22Rv1 (cell line): ENCODE measurements at regions not wholly inside any gene's neighbourhood (a gene's known extent, or its start where the extent isn't known, plus 50 kb on each side); places are given as distances from the start of the nearest gene placed in this dataset.

Source experiments
- ZFX ChIP-seq: fragments of 450-650 bp; IDR thresholded peaks from 2 replicates; pipeline ENCODE4 v1.6.1; 2017; ENCODE audit warnings: antibody characterized with exemption, borderline replicate concordance
- TF ChIP-seq, protein P1 (sequence below): fragments of 450-650 bp; IDR thresholded peaks from 2 replicates; pipeline ENCODE4 v1.5.1; 2017; ENCODE audit warnings: mild to moderate bottlenecking

DNA sequence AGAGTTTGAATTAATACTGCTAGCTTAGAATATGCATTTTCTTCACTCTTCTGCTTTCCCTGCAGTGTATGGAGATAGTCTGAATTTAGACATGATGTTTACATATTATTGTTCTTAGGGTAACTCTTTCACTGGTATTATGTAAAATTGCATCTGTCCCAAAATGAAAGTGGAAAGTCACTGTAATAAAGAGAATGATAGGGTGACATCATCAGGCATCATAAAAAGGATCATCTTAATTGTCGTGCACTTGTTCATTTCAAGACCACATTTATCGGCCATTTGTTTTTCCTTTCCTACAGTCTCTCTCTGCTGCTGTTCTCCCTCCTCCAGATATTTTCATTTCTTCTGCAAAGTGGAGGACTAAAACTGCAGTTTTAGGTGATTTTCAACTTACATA, 61.9 kb upstream of the ZNF281 start:
- TF ChIP-seq, protein P1, sequence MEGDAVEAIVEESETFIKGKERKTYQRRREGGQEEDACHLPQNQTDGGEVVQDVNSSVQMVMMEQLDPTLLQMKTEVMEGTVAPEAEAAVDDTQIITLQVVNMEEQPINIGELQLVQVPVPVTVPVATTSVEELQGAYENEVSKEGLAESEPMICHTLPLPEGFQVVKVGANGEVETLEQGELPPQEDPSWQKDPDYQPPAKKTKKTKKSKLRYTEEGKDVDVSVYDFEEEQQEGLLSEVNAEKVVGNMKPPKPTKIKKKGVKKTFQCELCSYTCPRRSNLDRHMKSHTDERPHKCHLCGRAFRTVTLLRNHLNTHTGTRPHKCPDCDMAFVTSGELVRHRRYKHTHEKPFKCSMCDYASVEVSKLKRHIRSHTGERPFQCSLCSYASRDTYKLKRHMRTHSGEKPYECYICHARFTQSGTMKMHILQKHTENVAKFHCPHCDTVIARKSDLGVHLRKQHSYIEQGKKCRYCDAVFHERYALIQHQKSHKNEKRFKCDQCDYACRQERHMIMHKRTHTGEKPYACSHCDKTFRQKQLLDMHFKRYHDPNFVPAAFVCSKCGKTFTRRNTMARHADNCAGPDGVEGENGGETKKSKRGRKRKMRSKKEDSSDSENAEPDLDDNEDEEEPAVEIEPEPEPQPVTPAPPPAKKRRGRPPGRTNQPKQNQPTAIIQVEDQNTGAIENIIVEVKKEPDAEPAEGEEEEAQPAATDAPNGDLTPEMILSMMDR, result no peak
- TF ChIP-seq ZFX, result no peak
